ENCODE measurements at regions not wholly inside any gene's neighbourhood (a gene's known extent, or its start where the extent isn't known, plus 50 kb on each side); places are given as distances from the start of the nearest gene placed in this dataset.

GRCh38 chr5:125492977-125493376 lies 746.5 kb upstream of the ZNF608 start:
- Mint-ChIP-seq H3K36me3 (ENCODE audit: insufficient read depth) (no peaks in the 10 kb centered on the region), H3K4me1 (no peaks in the 10 kb centered on the region)
- no peak for DNase-seq (ENCODE audit: low spot score in 2 of 2)

DNA sequence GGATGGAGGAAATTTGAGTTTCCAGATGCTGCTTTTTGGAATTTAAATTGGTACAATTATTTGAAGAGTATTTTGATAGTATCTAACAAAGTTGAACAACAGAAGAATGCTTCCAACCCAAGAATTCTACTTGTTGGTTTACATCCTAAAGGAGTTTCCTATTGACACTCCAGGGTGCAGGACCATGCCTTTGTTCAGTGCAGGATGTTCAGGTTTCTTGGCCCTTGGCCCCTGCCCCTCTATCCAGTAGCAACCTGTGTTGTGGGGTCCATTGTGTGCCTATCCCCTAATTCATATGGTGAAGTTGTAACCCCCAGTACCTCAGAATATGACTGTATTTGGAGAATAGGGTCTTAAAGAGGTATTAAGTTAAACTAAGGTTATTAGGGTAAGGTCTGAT lies 750.0 kb upstream of the ZNF608 start:
- ATAC-seq (replicated peaks; ENCODE audit: extremely low read depth, poor library complexity, severe bottlenecking) (no peak), DNase-seq (ENCODE audit: low spot score in 2 of 2) (no peak)
- no peaks in the 10 kb centered on the region for H3K27me3 Mint-ChIP-seq
- H3K4me1 Mint-ChIP-seq = no peaks in the 10 kb centered on the region
- H3K27ac Mint-ChIP-seq (ENCODE audit: low read depth) = no peak overlapping the region
- no peak overlapping the region for H3K4me3 Mint-ChIP-seq
- H3K36me3 Mint-ChIP-seq (ENCODE audit: insufficient read depth) = peaks cover 1% of the 10 kb centered on the region
- peaks cover 4% of the 10 kb centered on the region for H3K9me3 Mint-ChIP-seq

More at GRCh38 chr5:125492977-125493376, 746.5 kb upstream of the ZNF608 start:
- Mint-ChIP-seq H3K4me3 (no peak overlapping the region), H3K9me3 (peaks cover 4% of the 10 kb centered on the region), H3K27me3 (no peaks in the 10 kb centered on the region), H3K27ac (ENCODE audit: low read depth) (no peak overlapping the region)
- ATAC-seq (replicated peaks; ENCODE audit: extremely low read depth, poor library complexity, severe bottlenecking) = no peak

DNA sequence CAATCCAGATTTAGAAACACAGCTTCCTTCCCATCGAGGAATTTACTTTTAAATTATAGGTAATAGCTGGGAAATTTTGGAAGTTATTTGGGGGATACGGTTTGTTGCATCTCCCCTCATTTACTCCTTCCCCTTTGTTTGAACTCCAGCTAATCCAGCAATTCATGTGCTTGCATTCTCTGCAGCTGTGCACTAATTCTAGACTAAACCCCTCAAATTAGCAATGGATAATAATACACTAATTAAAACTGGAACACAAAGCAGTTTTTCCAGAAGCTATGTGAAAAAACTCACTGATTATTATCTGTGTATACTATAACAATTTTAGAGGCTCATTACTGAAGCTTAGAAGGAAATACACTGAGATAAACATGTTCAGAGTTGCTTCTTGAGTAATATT lies 751.2 kb upstream of the ZNF608 start:
- H3K27me3 Mint-ChIP-seq = no peaks in the 10 kb centered on the region
- no peaks in the 10 kb centered on the region for H3K4me1 Mint-ChIP-seq
- H3K27ac Mint-ChIP-seq (ENCODE audit: low read depth) = no peak overlapping the region
- no peak overlapping the region for H3K4me3 Mint-ChIP-seq
- peaks cover 1% of the 10 kb centered on the region for H3K36me3 Mint-ChIP-seq (ENCODE audit: insufficient read depth)
- no peak for DNase-seq (ENCODE audit: low spot score in 2 of 2)
- no peak for ATAC-seq (replicated peaks; ENCODE audit: extremely low read depth, poor library complexity, severe bottlenecking)
- H3K9me3 Mint-ChIP-seq = peaks cover 6% of the 10 kb centered on the region

DNA sequence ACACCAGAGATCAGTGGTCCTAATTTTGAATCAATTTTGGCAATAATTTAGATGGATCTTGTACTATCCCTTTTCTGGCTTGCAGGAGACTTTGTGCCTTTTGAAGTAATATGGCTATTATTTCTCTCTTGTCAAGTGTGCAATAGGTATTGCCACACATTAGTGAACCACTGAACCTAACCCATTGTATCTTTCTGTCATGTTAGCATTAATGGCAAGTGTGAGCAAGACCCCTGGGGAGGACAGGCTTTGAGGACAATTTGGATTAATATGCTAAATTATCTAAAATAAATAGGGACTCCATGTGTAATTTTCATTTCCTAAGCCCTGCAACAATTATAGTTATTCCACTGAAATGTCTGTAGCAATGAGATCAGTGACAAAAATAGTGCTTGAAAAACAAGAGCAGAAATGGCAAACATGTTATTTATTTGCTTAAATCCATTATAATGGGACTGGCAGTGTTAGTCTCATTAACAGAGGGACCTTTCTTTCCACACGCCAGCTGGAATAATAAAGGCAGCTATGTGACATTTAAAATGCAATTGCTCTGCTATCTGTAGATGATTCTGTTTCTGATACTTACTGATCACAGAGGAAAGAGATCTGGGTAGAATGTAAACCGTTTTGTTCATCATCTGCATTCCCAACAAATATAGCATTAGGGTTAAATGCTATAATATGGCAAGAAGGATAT lies 753.3 kb upstream of the ZNF608 start:
- peaks cover 11% of the 10 kb centered on the region for H3K9me3 Mint-ChIP-seq
- ATAC-seq (replicated peaks; ENCODE audit: extremely low read depth, poor library complexity, severe bottlenecking) (no peak), DNase-seq (ENCODE audit: low spot score in 2 of 2) (no peak)
- no peaks in the 10 kb centered on the region for H3K27me3 Mint-ChIP-seq
- peaks cover 1% of the 10 kb centered on the region for H3K36me3 Mint-ChIP-seq (ENCODE audit: insufficient read depth)
- no peak overlapping the region for H3K4me3 Mint-ChIP-seq
- H3K4me1 Mint-ChIP-seq = no peaks in the 10 kb centered on the region
- no peak overlapping the region for H3K27ac Mint-ChIP-seq (ENCODE audit: low read depth)

DNA sequence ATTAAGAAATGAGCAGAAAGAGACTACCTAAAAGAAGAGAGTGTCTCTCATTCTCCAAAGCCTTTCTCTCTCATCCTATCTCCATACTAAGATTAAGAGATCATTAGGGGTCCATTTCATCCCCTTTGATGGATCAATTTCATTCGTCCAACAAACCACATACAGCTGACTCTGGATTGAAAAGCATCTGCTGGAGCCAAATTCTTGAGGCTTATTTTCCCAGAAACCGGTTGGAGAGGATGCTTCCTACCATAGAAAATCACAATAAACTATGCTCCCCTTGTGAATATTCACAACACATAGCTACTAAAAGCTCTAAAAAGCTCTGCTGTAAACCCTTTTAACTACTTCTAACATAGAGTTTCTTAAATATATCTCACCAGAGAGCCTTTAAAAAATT lies 755.0 kb upstream of the ZNF608 start:
- Mint-ChIP-seq H3K4me1 (no peaks in the 10 kb centered on the region), H3K36me3 (ENCODE audit: insufficient read depth) (peaks cover 1% of the 10 kb centered on the region), H3K27me3 (no peaks in the 10 kb centered on the region)

DNA sequence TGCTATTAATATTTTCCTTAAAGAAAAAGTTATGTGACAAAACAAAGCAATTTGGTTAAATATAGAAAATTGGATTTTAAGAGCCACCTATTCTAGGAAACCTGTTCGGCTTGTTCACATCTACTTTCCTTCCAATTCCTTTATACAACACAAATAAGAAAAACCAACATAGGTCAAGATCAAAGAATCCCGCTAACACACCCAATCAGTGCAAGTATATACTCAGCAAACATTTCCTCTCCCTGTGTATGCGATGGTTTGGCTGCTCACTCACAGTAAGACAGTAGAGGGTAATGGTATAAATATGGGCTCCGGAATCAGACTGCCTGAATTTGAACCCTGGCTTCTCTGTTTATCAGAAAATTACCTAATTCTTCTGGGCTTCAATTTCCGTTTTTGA lies 757.5 kb upstream of the ZNF608 start:
- no peak overlapping the region for H3K4me3 Mint-ChIP-seq

More for the DNA sequence above, 755.0 kb upstream of the ZNF608 start:
- Mint-ChIP-seq H3K9me3 (peaks cover 11% of the 10 kb centered on the region), H3K27ac (ENCODE audit: low read depth) (no peak overlapping the region), H3K4me3 (no peak overlapping the region)
- DNase-seq (ENCODE audit: low spot score in 2 of 2) = no peak
- no peak for ATAC-seq (replicated peaks; ENCODE audit: extremely low read depth, poor library complexity, severe bottlenecking)

GRCh38 chr5:125505115-125505514 lies 758.7 kb upstream of the ZNF608 start:
- H3K4me3 Mint-ChIP-seq = no peak overlapping the region
- ATAC-seq (replicated peaks; ENCODE audit: extremely low read depth, poor library complexity, severe bottlenecking) = no peak
- H3K36me3 Mint-ChIP-seq (ENCODE audit: insufficient read depth) = no peaks in the 10 kb centered on the region
- no peak overlapping the region for H3K27ac Mint-ChIP-seq (ENCODE audit: low read depth)
- H3K9me3 Mint-ChIP-seq = peaks cover 17% of the 10 kb centered on the region
- no peaks in the 10 kb centered on the region for H3K4me1 Mint-ChIP-seq
- no peak for DNase-seq (ENCODE audit: low spot score in 2 of 2)
- H3K27me3 Mint-ChIP-seq = no peaks in the 10 kb centered on the region

More for the DNA sequence above, 757.5 kb upstream of the ZNF608 start:
- no peaks in the 10 kb centered on the region for H3K4me1 Mint-ChIP-seq
- no peaks in the 10 kb centered on the region for H3K27me3 Mint-ChIP-seq
- H3K9me3 Mint-ChIP-seq = peaks cover 17% of the 10 kb centered on the region
- ATAC-seq (replicated peaks; ENCODE audit: extremely low read depth, poor library complexity, severe bottlenecking) = no peak
- H3K36me3 Mint-ChIP-seq (ENCODE audit: insufficient read depth) = no peaks in the 10 kb centered on the region
- no peak for DNase-seq (ENCODE audit: low spot score in 2 of 2)
- no peak overlapping the region for H3K27ac Mint-ChIP-seq (ENCODE audit: low read depth)

DNA sequence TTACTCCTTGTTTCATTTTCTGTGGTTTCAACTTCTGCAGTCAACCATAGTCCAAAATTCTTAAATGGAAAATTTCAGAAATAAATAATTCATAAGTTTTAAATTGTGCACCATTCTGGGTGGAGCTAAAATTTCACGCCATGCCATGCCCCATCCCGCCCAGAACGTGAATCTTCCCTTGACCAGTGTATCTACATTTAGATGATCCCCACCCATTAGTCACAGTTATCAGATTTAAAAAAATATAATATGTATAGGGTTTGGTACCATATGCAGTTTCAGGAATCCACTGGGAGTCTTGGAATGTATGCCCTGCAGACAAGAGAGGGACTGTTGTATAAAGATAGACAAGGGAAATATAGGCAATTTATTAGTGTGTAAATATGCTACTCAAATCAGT lies 759.7 kb upstream of the ZNF608 start:
- no peak for ATAC-seq (replicated peaks; ENCODE audit: extremely low read depth, poor library complexity, severe bottlenecking)
- Mint-ChIP-seq H3K4me3 (no peak overlapping the region), H3K4me1 (no peaks in the 10 kb centered on the region), H3K36me3 (ENCODE audit: insufficient read depth) (no peaks in the 10 kb centered on the region), H3K9me3 (peaks cover 17% of the 10 kb centered on the region), H3K27me3 (no peaks in the 10 kb centered on the region), H3K27ac (ENCODE audit: low read depth) (no peak overlapping the region)
- DNase-seq (ENCODE audit: low spot score in 2 of 2) = no peak

GRCh38 chr5:125508225-125508624 lies 761.8 kb upstream of the ZNF608 start:
- ATAC-seq (replicated peaks; ENCODE audit: extremely low read depth, poor library complexity, severe bottlenecking) = no peak
- no peak overlapping the region for H3K27ac Mint-ChIP-seq (ENCODE audit: low read depth)
- H3K9me3 Mint-ChIP-seq = peaks cover 11% of the 10 kb centered on the region
- DNase-seq (ENCODE audit: low spot score in 2 of 2) = no peak
- H3K4me3 Mint-ChIP-seq = no peak overlapping the region
- H3K36me3 Mint-ChIP-seq (ENCODE audit: insufficient read depth) = no peaks in the 10 kb centered on the region
- H3K4me1 Mint-ChIP-seq = no peaks in the 10 kb centered on the region
- H3K27me3 Mint-ChIP-seq = no peaks in the 10 kb centered on the region

- DNase-seq (ENCODE audit: low spot score in 2 of 2) = no peak
- Mint-ChIP-seq H3K36me3 (ENCODE audit: insufficient read depth) (no peaks in the 10 kb centered on the region), H3K9me3 (peaks cover 6% of the 10 kb centered on the region), H3K27ac (ENCODE audit: low read depth) (no peak overlapping the region), H3K4me3 (no peak overlapping the region), H3K27me3 (no peaks in the 10 kb centered on the region), H3K4me1 (no peaks in the 10 kb centered on the region)
- no peak for ATAC-seq (replicated peaks; ENCODE audit: extremely low read depth, poor library complexity, severe bottlenecking)
Observed at GRCh38 chr5:125510651-125511050, 764.2 kb upstream of the ZNF608 start.

DNA sequence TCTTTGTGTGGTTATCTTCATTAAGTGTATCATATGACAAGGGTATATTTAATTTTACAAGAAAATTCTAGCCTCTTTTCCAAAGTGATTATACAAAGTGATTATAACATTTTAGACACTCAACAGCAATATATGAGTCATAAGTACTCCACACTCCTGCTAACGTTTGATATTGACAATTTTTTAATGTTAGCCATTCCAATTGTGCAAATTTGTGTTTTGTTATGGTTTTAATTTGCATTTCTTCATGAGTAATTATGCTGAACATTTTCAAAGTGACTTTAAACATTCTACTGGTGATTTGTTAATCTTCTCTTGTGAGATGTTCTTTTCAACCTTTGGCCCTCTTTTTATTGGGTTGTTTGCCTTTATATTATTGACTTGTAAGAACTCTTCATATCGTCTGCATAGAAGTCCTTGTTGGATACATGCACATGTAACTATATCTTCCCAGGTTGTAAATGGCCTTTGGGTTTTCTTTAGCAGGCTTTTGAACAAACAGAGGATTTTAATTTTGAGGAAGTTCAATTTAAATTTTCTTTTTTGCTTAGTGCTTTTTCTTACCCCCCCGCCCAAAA lies 771.6 kb upstream of the ZNF608 start:
- Mint-ChIP-seq H3K4me3 (no peak overlapping the region), H3K27me3 (no peaks in the 10 kb centered on the region), H3K4me1 (no peaks in the 10 kb centered on the region), H3K27ac (ENCODE audit: low read depth) (no peak overlapping the region), H3K36me3 (ENCODE audit: insufficient read depth) (no peaks in the 10 kb centered on the region), H3K9me3 (no peaks in the 10 kb centered on the region)
- ATAC-seq (replicated peaks; ENCODE audit: extremely low read depth, poor library complexity, severe bottlenecking) (no peak), DNase-seq (ENCODE audit: low spot score in 2 of 2) (no peak)

GRCh38 chr5:125521289-125521688 lies 774.9 kb upstream of the ZNF608 start:
- Mint-ChIP-seq H3K27ac (ENCODE audit: low read depth) (no peak overlapping the region), H3K36me3 (ENCODE audit: insufficient read depth) (no peaks in the 10 kb centered on the region), H3K9me3 (peaks cover 9% of the 10 kb centered on the region), H3K27me3 (no peaks in the 10 kb centered on the region), H3K4me3 (no peak overlapping the region), H3K4me1 (no peaks in the 10 kb centered on the region)
- DNase-seq (ENCODE audit: low spot score in 2 of 2) (no peak), ATAC-seq (replicated peaks; ENCODE audit: extremely low read depth, poor library complexity, severe bottlenecking) (no peak)

GRCh38 chr5:125525356-125525755 lies 778.9 kb upstream of the ZNF608 start:
- DNase-seq (ENCODE audit: low spot score in 2 of 2) = no peak
- Mint-ChIP-seq H3K27me3 (no peaks in the 10 kb centered on the region), H3K4me1 (no peaks in the 10 kb centered on the region), H3K9me3 (peaks cover 17% of the 10 kb centered on the region), H3K4me3 (no peak overlapping the region), H3K36me3 (ENCODE audit: insufficient read depth) (no peaks in the 10 kb centered on the region), H3K27ac (ENCODE audit: low read depth) (no peak overlapping the region)
- no peak for ATAC-seq (replicated peaks; ENCODE audit: extremely low read depth, poor library complexity, severe bottlenecking)
